Tibial nerve (tissue), 3 donors: ENCODE measurements at regions not wholly inside any gene's neighbourhood (a gene's known extent, or its start where the extent isn't known, plus 50 kb on each side); places are given as distances from the start of the nearest gene placed in this dataset.

ENCODE experiments used
- POLR2A ChIP-seq, 2 donors: fragments of 450-650 bp; IDR thresholded peaks; one replicate each; pipeline ENCODE4 v1.6.1; 2017; ENCODE audit warnings: antibody characterized with exemption in 2 of 2, mild to moderate bottlenecking in 2 of 2, moderate library complexity in 2 of 2
- TF ChIP-seq, protein P1 (sequence below), 5 experiments: fragments of 200-600 bp in 3 of 5; fragments of 450-650 bp in 2 of 5; sonication (generic) in 3 of 5; IDR thresholded peaks; one replicate each; pipeline ENCODE4 v1.5.1; 2016 to 2019; ENCODE audit warnings: antibody characterized with exemption in 5 of 5, mild to moderate bottlenecking in 3 of 5, moderate library complexity in 2 of 5

DNA sequence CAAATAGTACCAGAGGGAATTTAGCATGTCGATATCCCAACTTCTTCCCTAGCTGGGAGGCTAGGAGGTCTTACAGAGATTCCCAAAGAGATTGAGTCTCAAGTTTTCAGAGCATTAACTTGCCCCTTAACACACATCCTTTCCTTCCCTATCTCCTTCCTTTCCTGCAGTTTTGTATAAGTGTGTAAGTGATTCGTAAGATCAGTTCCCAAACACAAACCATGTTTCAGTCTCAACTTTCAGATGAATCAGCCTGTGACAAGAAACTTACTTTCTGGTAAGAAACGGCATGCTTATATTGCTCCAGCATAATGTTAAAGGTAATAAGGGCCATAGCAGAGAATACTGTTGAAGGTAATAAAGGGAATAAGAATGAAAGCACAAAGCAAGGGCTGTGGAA lies 472.2 kb downstream of the LIG4 start:
- TF ChIP-seq, protein P1, sequence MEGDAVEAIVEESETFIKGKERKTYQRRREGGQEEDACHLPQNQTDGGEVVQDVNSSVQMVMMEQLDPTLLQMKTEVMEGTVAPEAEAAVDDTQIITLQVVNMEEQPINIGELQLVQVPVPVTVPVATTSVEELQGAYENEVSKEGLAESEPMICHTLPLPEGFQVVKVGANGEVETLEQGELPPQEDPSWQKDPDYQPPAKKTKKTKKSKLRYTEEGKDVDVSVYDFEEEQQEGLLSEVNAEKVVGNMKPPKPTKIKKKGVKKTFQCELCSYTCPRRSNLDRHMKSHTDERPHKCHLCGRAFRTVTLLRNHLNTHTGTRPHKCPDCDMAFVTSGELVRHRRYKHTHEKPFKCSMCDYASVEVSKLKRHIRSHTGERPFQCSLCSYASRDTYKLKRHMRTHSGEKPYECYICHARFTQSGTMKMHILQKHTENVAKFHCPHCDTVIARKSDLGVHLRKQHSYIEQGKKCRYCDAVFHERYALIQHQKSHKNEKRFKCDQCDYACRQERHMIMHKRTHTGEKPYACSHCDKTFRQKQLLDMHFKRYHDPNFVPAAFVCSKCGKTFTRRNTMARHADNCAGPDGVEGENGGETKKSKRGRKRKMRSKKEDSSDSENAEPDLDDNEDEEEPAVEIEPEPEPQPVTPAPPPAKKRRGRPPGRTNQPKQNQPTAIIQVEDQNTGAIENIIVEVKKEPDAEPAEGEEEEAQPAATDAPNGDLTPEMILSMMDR (IDR thresholded peaks at IDR 0.05), result no peak
- no peak for TF ChIP-seq POLR2A (IDR thresholded peaks at IDR 0.05)
